ENCODE measurements at regions not wholly inside any gene's neighbourhood (a gene's known extent, or its start where the extent isn't known, plus 50 kb on each side); places are given as distances from the start of the nearest gene placed in this dataset.
"Not testable (repeated sequence)": the region's sequence is repeated elsewhere in the genome, so short reads cannot be mapped to it uniquely, and the experiment has no call there.

DNA sequence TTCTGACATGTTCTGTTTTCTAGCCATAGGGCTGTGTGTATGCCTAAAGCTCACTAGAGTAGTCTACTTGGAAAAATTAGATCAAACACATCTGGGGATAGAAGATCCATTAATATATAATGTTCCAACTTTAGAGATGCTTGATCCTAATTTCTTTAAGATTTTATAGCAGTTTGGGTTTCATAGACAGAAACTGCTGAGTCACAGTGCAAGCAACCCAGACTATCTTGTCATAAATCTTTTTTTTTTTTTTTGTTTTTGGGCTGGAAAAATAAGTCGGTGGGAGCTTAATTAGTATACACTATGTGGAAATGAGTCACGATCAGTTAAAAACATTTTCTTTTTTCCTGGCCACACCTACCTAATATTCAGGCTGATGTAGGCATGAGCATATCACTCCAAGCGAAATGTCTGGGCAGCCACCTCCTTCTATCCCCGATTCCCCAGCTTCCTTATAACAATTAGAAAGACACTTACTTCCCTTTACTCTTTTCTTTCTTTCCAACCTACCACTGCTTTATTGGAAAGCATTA lies 58.2 kb upstream of the CASK start:
- DNase-seq = no peak

DNA sequence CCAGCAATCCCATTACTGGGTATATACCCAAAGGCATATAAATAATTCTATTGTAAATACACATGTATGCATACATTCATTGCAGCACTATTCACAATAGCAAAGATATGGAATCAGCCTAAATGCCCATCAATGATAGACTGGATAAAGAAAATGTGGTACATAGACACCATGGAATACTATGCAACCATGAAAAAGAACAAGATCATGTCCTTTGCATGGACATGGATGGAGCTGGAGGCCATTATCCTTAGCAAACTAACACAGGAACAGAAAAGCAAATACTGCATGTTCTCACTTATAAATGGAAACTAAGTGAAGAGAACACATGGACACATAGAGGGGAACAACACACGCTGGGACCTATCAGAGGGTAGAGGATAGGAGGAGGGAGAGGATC lies 51.3 kb upstream of the CASK start:
- DNase-seq = not testable (repeated sequence)

DNA sequence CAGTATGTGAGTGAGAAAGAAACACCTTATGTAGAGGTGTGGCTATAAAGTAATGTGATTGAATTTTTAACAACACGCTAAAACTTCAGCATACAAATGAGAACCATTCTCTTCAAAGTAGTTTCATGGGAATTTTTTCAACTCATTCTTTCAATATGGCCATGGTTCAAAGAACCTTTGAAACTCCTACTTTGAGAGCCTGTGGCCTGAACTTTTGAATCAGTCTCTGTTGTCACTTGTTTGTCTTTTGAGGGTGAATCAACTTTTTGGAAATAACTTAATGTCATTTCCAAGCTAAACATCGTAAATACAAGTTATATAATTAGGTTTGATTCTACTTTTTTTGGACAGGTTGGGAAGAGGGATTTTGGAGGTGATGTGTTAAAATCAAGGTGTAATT lies 49.9 kb upstream of the CASK start:
- no peak for DNase-seq
